PC-9 (cell line): ENCODE measurements at regions not wholly inside any gene's neighbourhood (a gene's known extent, or its start where the extent isn't known, plus 50 kb on each side); places are given as distances from the start of the nearest gene placed in this dataset.

ENCODE experiments used
- EZH2 ChIP-seq: fragments of 200-600 bp; sonication (generic); IDR thresholded peaks from 2 replicates; pipeline ENCODE4 v1.8.0; 2017; ENCODE audit warnings: antibody characterized with exemption, low read depth
- TF ChIP-seq, protein P1 (sequence below): fragments of 200-600 bp; sonication (generic); conservative IDR thresholded peaks from 2 replicates; pipeline ENCODE4 v1.6.1; 2017; ENCODE audit warnings: mixed run types, antibody characterized with exemption, mild to moderate bottlenecking, moderate library complexity

DNA sequence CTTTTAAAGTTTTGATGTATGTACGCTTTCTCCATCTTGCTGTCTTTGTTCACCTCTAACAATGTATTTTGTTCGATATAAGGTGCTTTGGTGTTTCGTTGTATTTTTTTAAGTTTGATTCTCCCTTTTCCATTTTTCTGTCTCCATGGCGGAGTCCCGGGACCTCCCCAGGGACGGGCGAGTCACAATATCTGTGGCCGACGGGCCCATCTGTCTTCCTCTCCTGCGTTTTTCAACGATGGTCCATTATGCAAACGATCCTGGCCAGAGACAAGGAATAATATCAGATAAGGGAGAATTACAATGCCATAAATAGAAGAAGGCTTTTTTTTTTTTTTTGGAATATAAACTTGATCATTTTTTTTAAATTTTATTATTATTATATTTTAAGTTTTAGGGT lies 112.3 kb upstream of the SHOX start:
- no peak for TF ChIP-seq EZH2
- TF ChIP-seq, protein P1, sequence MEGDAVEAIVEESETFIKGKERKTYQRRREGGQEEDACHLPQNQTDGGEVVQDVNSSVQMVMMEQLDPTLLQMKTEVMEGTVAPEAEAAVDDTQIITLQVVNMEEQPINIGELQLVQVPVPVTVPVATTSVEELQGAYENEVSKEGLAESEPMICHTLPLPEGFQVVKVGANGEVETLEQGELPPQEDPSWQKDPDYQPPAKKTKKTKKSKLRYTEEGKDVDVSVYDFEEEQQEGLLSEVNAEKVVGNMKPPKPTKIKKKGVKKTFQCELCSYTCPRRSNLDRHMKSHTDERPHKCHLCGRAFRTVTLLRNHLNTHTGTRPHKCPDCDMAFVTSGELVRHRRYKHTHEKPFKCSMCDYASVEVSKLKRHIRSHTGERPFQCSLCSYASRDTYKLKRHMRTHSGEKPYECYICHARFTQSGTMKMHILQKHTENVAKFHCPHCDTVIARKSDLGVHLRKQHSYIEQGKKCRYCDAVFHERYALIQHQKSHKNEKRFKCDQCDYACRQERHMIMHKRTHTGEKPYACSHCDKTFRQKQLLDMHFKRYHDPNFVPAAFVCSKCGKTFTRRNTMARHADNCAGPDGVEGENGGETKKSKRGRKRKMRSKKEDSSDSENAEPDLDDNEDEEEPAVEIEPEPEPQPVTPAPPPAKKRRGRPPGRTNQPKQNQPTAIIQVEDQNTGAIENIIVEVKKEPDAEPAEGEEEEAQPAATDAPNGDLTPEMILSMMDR: no peak
